Osteocyte (in vitro differentiated cells): ENCODE measurements at regions not wholly inside any gene's neighbourhood (a gene's known extent, or its start where the extent isn't known, plus 50 kb on each side); places are given as distances from the start of the nearest gene placed in this dataset.

ENCODE experiments used
- DNase-seq: peaks from one replicate; pipeline ENCODE4 v3.0.0; 2021; ENCODE audit warnings: mixed read lengths; ENCODE audit not compliant: unreplicated experiment; ENCODE audit errors: extremely low spot score
- H3K27ac Mint-ChIP-seq: one replicate; pipeline ENCODE4 v1.8.0; 2021; ENCODE audit warnings: mild to moderate bottlenecking, mixed read lengths; ENCODE audit not compliant: unreplicated experiment
- H3K27me3 Mint-ChIP-seq: one replicate; pipeline ENCODE4 v1.8.0; 2021; ENCODE audit warnings: mixed read lengths; ENCODE audit not compliant: unreplicated experiment
- H3K36me3 Mint-ChIP-seq: one replicate; pipeline ENCODE4 v1.8.0; 2021; ENCODE audit warnings: mixed read lengths; ENCODE audit not compliant: unreplicated experiment
- H3K4me1 Mint-ChIP-seq: one replicate; pipeline ENCODE4 v1.8.0; 2021; ENCODE audit warnings: mixed read lengths; ENCODE audit not compliant: unreplicated experiment
- H3K4me3 Mint-ChIP-seq: one replicate; pipeline ENCODE4 v1.8.0; 2021; ENCODE audit warnings: mild to moderate bottlenecking, moderate library complexity, mixed read lengths; ENCODE audit not compliant: unreplicated experiment
- H3K9me3 Mint-ChIP-seq: one replicate; pipeline ENCODE4 v1.8.0; 2021; ENCODE audit warnings: mixed read lengths; ENCODE audit not compliant: unreplicated experiment
- CTCF ChIP-seq: fragments of 200-600 bp; sonication (generic); IDR thresholded peaks from 2 replicates; pipeline ENCODE4 v1.5.0; 2021; ENCODE audit warnings: antibody characterized with exemption, mild to moderate bottlenecking, moderate library complexity

- no peak for TF ChIP-seq CTCF
- Mint-ChIP-seq H3K4me3 (no peak overlapping the region), H3K27me3 (peaks cover 7% of the 10 kb centered on the region), H3K4me1 (peaks cover 18% of the 10 kb centered on the region), H3K36me3 (no peaks in the 10 kb centered on the region), H3K27ac (no peak overlapping the region), H3K9me3 (no peaks in the 10 kb centered on the region)
- DNase-seq: no peak
Observed at GRCh38 chr22:27647540-27647939, 154.0 kb downstream of the MN1 start.

GRCh38 chr22:27648074-27648473 is 153.5 kb downstream of the MN1 start:
- no peak for TF ChIP-seq CTCF
- no peak overlapping the region for H3K27ac Mint-ChIP-seq
- H3K4me3 Mint-ChIP-seq: no peak overlapping the region
- no peaks in the 10 kb centered on the region for H3K9me3 Mint-ChIP-seq
- DNase-seq: no peak
- H3K4me1 Mint-ChIP-seq: peaks cover 18% of the 10 kb centered on the region
- H3K36me3 Mint-ChIP-seq: no peaks in the 10 kb centered on the region
- peaks cover 7% of the 10 kb centered on the region for H3K27me3 Mint-ChIP-seq

- DNase-seq: no peak
- no peak overlapping the region for H3K27ac Mint-ChIP-seq
- no peak for TF ChIP-seq CTCF
- H3K27me3 Mint-ChIP-seq: peaks cover 7% of the 10 kb centered on the region
- H3K4me1 Mint-ChIP-seq: peaks cover 18% of the 10 kb centered on the region
- H3K9me3 Mint-ChIP-seq: no peaks in the 10 kb centered on the region
- H3K36me3 Mint-ChIP-seq: no peaks in the 10 kb centered on the region
- no peak overlapping the region for H3K4me3 Mint-ChIP-seq
Observed at GRCh38 chr22:27648853-27649252, 152.7 kb downstream of the MN1 start.

GRCh38 chr22:27650572-27650971 is 151.0 kb downstream of the MN1 start:
- no peak for DNase-seq
- Mint-ChIP-seq H3K9me3 (no peaks in the 10 kb centered on the region), H3K27ac (no peak overlapping the region), H3K36me3 (peaks cover 2% of the 10 kb centered on the region), H3K4me3 (no peak overlapping the region), H3K4me1 (peaks cover 15% of the 10 kb centered on the region), H3K27me3 (peaks cover 14% of the 10 kb centered on the region)
- no peak for TF ChIP-seq CTCF

- H3K9me3 Mint-ChIP-seq: no peaks in the 10 kb centered on the region
- peaks cover 15% of the 10 kb centered on the region for H3K4me1 Mint-ChIP-seq
- H3K4me3 Mint-ChIP-seq: no peak overlapping the region
- peaks cover 2% of the 10 kb centered on the region for H3K36me3 Mint-ChIP-seq
- peaks cover 18% of the 10 kb centered on the region for H3K27me3 Mint-ChIP-seq
- no peak overlapping the region for H3K27ac Mint-ChIP-seq
- TF ChIP-seq CTCF: no peak
- no peak for DNase-seq
Observed at GRCh38 chr22:27650985-27651384, 150.6 kb downstream of the MN1 start.
